K562 (cell line): ENCODE measurements at regions not wholly inside any gene's neighbourhood (a gene's known extent, or its start where the extent isn't known, plus 50 kb on each side); places are given as distances from the start of the nearest gene placed in this dataset.

Experiments
- ATAC-seq: fragments of 200-7000 bp; cut with Tn5 transposase; 3 replicates; pipeline ENCODE4 v1.9.1; 2020; ENCODE audit warnings: moderate library complexity
- BruUV-seq: library from RNA; stranded (reverse); fragments of 400-500 nt; replicated peaks from 2 replicates; lab custom pipeline; 2021; lab: Mats Ljungman, UMichigan
- CTCF ChIA-PET: fragments of 300-600 bp; formaldehyde crosslinking; extraction: SDS; loops from one replicate; lab custom pipeline; 2021; ENCODE audit warnings: low intra/inter-chr PET ratio; lab: Yijun Ruan, JAX
- POLR2A ChIA-PET: fragments of 300-600, 350-650 bp; sonication (Branson Sonifier 250); formaldehyde crosslinking; extraction: SDS; loops from one replicate; lab custom pipeline; 2021; ENCODE audit warnings: antibody characterized with exemption, inconsistent platforms; lab: Yijun Ruan, JAX
- DNase-seq, 4 experiments: peaks; one replicate each; pipeline versions ENCODE4 v3.0.0 to v3.0.0-alpha.2; 2011 to 2018; ENCODE audit warnings: low spot score in 3 of 4, mixed read lengths in 3 of 4; ENCODE audit errors: extremely low read depth in 1 of 4
- FAIRE-seq: peaks from 2 replicates; lab custom pipeline; 2011; peaks lifted over from hg19 to GRCh38; lab: Jason Lieb, UNC
- H2AFZ ChIP-seq: 2 replicates; pipeline ENCODE4 v1.6.0; 2011; ENCODE audit warnings: low read depth, low read length, control low read depth, inconsistent platforms
- H3K27ac ChIP-seq: fragments of 200-600 bp; 3 replicates; pipeline ENCODE4 v1.8.0; 2011; ENCODE audit warnings: low read depth, mild to moderate bottlenecking, control low read depth, inconsistent platforms, low read length, moderate library complexity, mixed read lengths; ENCODE audit errors: extremely low read depth
- H3K27me3 ChIP-seq, 2 experiments: fragments of 300-600 bp in 1 of 2; 2 replicates in 1 of 2; 3 replicates in 1 of 2; pipeline versions ENCODE4 v1.6.0 to v1.8.0; 2011; ENCODE audit warnings: inconsistent platforms in 2 of 2, low read length in 2 of 2, mild to moderate bottlenecking in 1 of 2, mixed read lengths in 1 of 2, moderate library complexity in 1 of 2; ENCODE audit not compliant: control insufficient read depth in 2 of 2, insufficient read depth in 2 of 2
- H3K36me3 ChIP-seq: fragments of 300-600 bp; 3 replicates; pipeline ENCODE4 v1.8.0; 2011; ENCODE audit warnings: mild to moderate bottlenecking, low read length, inconsistent platforms; ENCODE audit not compliant: control insufficient read depth, insufficient read depth
- H3K4me1 ChIP-seq, 2 experiments: fragments of 200-600 bp in 1 of 2; replicated peaks in 1 of 2; 2 replicates in 1 of 2; 3 replicates in 1 of 2; pipeline versions ENCODE4 v1.5.1 to v1.8.0; 2011; ENCODE audit warnings: inconsistent platforms in 2 of 2, low read length in 2 of 2, mild to moderate bottlenecking in 1 of 2, mixed read lengths in 1 of 2, moderate library complexity in 1 of 2; ENCODE audit not compliant: control insufficient read depth in 2 of 2, insufficient read depth in 2 of 2
- H3K4me2 ChIP-seq: 2 replicates; pipeline ENCODE4 v1.6.1; 2011; ENCODE audit warnings: low read length, control low read depth, inconsistent platforms, mixed read lengths; ENCODE audit not compliant: insufficient read depth
- H3K4me3 ChIP-seq: fragments of 200-600 bp; sonication (generic), shearing (Covaris generic); 2 replicates; pipeline ENCODE4 v1.5.1; 2016; ENCODE audit warnings: control low read depth, inconsistent platforms
- H3K79me2 ChIP-seq: fragments of 200-600 bp; 3 replicates; pipeline ENCODE4 v1.8.0; 2011; ENCODE audit warnings: low read length, inconsistent platforms; ENCODE audit not compliant: control insufficient read depth, insufficient read depth
- H3K9ac ChIP-seq, 2 experiments: 2 replicates each; pipeline versions ENCODE4 v1.6.0 to v1.6.1; 2011; ENCODE audit warnings: low read depth in 2 of 2, low read length in 2 of 2, control low read depth in 1 of 2, inconsistent platforms in 1 of 2, mild to moderate bottlenecking in 1 of 2, mixed read lengths in 1 of 2; ENCODE audit not compliant: insufficient read depth in 1 of 2
- H3K9me1 ChIP-seq: one replicate; pipeline ENCODE4 v1.6.0; 2011; ENCODE audit warnings: inconsistent platforms, mild to moderate bottlenecking, low read length, moderate library complexity; ENCODE audit not compliant: control insufficient read depth, insufficient read depth
- H3K9me3 ChIP-seq: replicated peaks from 2 replicates; pipeline ENCODE4 v1.5.1; 2011; ENCODE audit warnings: low read depth, low read length, inconsistent platforms; ENCODE audit not compliant: control insufficient read depth, insufficient read depth
- H4K20me1 ChIP-seq: replicated peaks from 2 replicates; pipeline ENCODE4 v1.6.1; 2011; ENCODE audit warnings: low read length, inconsistent platforms, mixed read lengths; ENCODE audit not compliant: control insufficient read depth, insufficient read depth
- EP400 ChIP-seq: fragments of 450-650 bp; IDR thresholded peaks from 2 replicates; pipeline ENCODE4 v1.6.1; 2017; ENCODE audit warnings: antibody characterized with exemption, mild to moderate bottlenecking, moderate library complexity
- GTF2F1 ChIP-seq: IDR thresholded peaks from 2 replicates; pipeline ENCODE4 v1.6.1; 2011; ENCODE audit warnings: low read depth, low read length, improper control_type of control experiment
- NFE2L1 ChIP-seq: fragments of 450-650 bp; IDR thresholded peaks from 2 replicates; pipeline ENCODE4 v1.6.1; 2016; ENCODE audit warnings: missing genetic modification characterization, low read depth, mild to moderate bottlenecking, missing compliant biosample characterization, moderate library complexity, borderline replicate concordance
- SP1 ChIP-seq: sonication (generic); formaldehyde crosslinking; IDR thresholded peaks from 2 replicates; pipeline ENCODE4 v1.8.1; 2022; ENCODE audit warnings: mild to moderate bottlenecking, missing genetic modification reagents
- SPI1 ChIP-seq: IDR thresholded peaks from 2 replicates; pipeline ENCODE4 v1.6.1; 2011; ENCODE audit warnings: low read depth, low read length, control low read depth, borderline replicate concordance
- SRSF7 ChIP-seq: fragments of 200-400 bp; formaldehyde crosslinking; optimal IDR thresholded peaks from 2 replicates; pipeline ENCODE3; 2017; ENCODE audit warnings: mild to moderate bottlenecking, low read depth, low read length
- TAF9B ChIP-seq: fragments of 450-650 bp; IDR thresholded peaks from 2 replicates; pipeline ENCODE4 v1.6.1; 2018; ENCODE audit warnings: mild to moderate bottlenecking; ENCODE audit not compliant: partially characterized antibody
- TBP ChIP-seq: optimal IDR thresholded peaks from 2 replicates; pipeline ENCODE3; 2011; ENCODE audit warnings: low read depth, low read length, improper control_type of control experiment
- TEAD2 ChIP-seq: fragments of 450-650 bp; IDR thresholded peaks from 2 replicates; pipeline ENCODE4 v1.6.1; 2016; ENCODE audit warnings: missing genetic modification characterization, control low read depth, missing compliant biosample characterization
- ZNF41 ChIP-seq: fragments of 250-450 bp; sonication (Bioruptor Pico); conservative IDR thresholded peaks from 2 replicates; pipeline ENCODE4 v1.4.0; 2020; ENCODE audit warnings: mild to moderate bottlenecking
- ZNF764 ChIP-seq: fragments of 250-450 bp; sonication (Bioruptor Pico); IDR thresholded peaks from 2 replicates; pipeline ENCODE4 v1.4.0; 2020; ENCODE audit warnings: low read depth, mild to moderate bottlenecking, moderate library complexity
- WGBS: fragments of 100-300 bp; shearing (Covaris generic); methylation state at CpG from one replicate; pipeline ENCODE4 v1.1.6; 2016; ENCODE audit warnings: low coverage, mixed read lengths; ENCODE audit not compliant: insufficient coverage; ENCODE audit errors: missing lambda C conversion rate; 5-methylcytosine and 5-hydroxymethylcytosine counted together
- in situ Hi-C: fragments of 300-500 bp; cut with MboI; formaldehyde crosslinking; loops from 4 replicates; pipeline ENCODE4 v1.15.0; 2018; ENCODE audit warnings: inconsistent platforms, mixed read lengths
- intact Hi-C: fragments of 100-400 bp; cut with micrococcal nuclease; formaldehyde crosslinking; loops from 2 replicates; pipeline ENCODE4 v1.14.2; 2022
- TF ChIP-seq, protein P1 (sequence below): fragments of 450-650 bp; formaldehyde crosslinking; IDR thresholded peaks from 2 replicates; pipeline ENCODE4 v1.4.0; 2020; ENCODE audit warnings: mild to moderate bottlenecking, moderate library complexity
- TF ChIP-seq, protein P2 (sequence below): fragments of 450-650 bp; formaldehyde crosslinking; IDR thresholded peaks from 2 replicates; pipeline ENCODE4 v1.4.0; 2020; ENCODE audit warnings: mild to moderate bottlenecking, moderate library complexity

DNA sequence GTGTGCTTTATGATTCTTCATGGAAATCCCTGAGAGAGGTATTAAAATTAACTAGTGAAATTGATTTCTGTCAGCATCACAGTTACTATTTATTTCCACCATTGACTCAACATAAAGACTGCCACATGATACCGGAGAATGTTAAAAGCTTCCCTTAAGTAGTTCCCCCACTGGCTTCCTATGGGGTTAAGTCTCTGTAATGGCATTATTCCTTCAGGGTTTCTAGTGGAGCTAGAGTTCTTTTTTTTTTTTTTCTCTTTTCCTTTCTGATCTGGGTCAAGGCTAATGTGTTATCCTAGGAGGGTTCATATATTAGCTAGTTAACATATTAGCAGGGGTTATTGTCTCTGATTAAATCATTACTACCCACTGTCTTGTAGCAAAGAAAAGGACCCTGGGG is 1919.1 kb upstream of the PIK3C3 start:
- Histone ChIP-seq H4K20me1 (no peaks in the 10 kb centered on the region), H2AFZ (no peak overlapping the region), H3K4me2 (no peak overlapping the region), H3K4me3 (no peak overlapping the region), H3K9ac (no peak overlapping the region), H3K36me3 (no peaks in the 10 kb centered on the region), H3K27me3 (no peaks in the 10 kb centered on the region), H3K9me3 (0 out of 2 replicates have a peak, but pooled peaks cover 3% of the 10 kb centered on the region), H3K4me1 (no peaks in the 10 kb centered on the region), H3K79me2 (no peaks in the 10 kb centered on the region), H3K27ac (no peak overlapping the region), H3K9me1 (no peaks in the 10 kb centered on the region)
- in situ Hi-C loops (no loop called here), intact Hi-C loops (no loop called here)
- BruUV-seq: no TSS peak
- DNase-seq (no peak), FAIRE-seq (no peak), ATAC-seq (no peak)
- POLR2A ChIA-PET: no interaction called here
- 0% methylated on average over 1 of the region's 1 CpG for WGBS
- TF ChIP-seq NFE2L1 (tag) (no peak), ZNF764 (CRISPR knock-in tag) (no peak), SP1 (CRISPR knock-in tag) (no peak), GTF2F1 (no peak)
- TF ChIP-seq, all 486 proteins: peak for 0
- CTCF ChIA-PET: no interaction called here

DNA sequence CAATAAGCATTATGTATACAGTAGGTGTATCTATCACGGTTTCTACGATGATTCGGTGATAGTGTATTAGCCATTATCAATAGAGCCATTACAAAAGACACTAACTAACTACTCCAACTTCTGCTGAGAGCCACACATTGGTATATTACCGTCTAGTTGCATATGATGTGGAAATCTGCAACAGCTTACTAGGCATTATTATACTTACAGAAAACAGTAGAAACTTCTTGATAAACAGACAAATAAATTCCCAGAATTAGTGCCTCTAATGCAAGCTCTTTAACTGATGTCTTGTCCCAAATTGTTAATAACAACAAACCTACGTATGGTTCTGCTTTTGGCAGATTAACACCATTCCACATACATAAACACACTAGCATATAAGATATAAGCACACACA is 1923.0 kb upstream of the PIK3C3 start:
- no TSS peak for BruUV-seq
- Histone ChIP-seq H3K36me3 (no peaks in the 10 kb centered on the region), H4K20me1 (no peaks in the 10 kb centered on the region), H3K4me3 (no peak overlapping the region), H3K9ac (no peak overlapping the region), H3K27ac (no peak overlapping the region), H3K4me1 (no peaks in the 10 kb centered on the region), H3K4me2 (no peak overlapping the region), H3K9me3 (0 out of 2 replicates have a peak, but pooled peaks cover 3% of the 10 kb centered on the region), H2AFZ (no peak overlapping the region), H3K27me3 (no peaks in the 10 kb centered on the region), H3K79me2 (no peaks in the 10 kb centered on the region), H3K9me1 (no peaks in the 10 kb centered on the region)
- intact Hi-C loops: no loop called here
- ChIA-PET CTCF (no interaction called here), POLR2A (no interaction called here)
- no peak for DNase-seq
- WGBS: 2% methylated on average over 5 of the region's 5 CpGs
- no peak for ATAC-seq
- no peak for FAIRE-seq
- in situ Hi-C loops: no loop called here
- TF ChIP-seq SPI1 (no peak), ZNF41 (CRISPR knock-in tag) (no peak), EP400 (no peak), TAF9B (no peak), SRSF7 (no peak), TBP (no peak), TEAD2 (tag) (no peak)
- TF ChIP-seq, protein P1, sequence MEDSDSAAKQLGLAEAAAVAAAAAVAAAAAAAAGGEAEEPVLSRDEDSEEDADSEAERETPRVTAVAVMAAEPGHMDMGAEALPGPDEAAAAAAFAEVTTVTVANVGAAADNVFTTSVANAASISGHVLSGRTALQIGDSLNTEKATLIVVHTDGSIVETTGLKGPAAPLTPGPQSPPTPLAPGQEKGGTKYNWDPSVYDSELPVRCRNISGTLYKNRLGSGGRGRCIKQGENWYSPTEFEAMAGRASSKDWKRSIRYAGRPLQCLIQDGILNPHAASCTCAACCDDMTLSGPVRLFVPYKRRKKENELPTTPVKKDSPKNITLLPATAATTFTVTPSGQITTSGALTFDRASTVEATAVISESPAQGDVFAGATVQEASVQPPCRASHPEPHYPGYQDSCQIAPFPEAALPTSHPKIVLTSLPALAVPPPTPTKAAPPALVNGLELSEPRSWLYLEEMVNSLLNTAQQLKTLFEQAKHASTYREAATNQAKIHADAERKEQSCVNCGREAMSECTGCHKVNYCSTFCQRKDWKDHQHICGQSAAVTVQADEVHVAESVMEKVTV: no peak
- TF ChIP-seq, protein P2, sequence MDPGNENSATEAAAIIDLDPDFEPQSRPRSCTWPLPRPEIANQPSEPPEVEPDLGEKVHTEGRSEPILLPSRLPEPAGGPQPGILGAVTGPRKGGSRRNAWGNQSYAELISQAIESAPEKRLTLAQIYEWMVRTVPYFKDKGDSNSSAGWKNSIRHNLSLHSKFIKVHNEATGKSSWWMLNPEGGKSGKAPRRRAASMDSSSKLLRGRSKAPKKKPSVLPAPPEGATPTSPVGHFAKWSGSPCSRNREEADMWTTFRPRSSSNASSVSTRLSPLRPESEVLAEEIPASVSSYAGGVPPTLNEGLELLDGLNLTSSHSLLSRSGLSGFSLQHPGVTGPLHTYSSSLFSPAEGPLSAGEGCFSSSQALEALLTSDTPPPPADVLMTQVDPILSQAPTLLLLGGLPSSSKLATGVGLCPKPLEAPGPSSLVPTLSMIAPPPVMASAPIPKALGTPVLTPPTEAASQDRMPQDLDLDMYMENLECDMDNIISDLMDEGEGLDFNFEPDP (CRISPR knock-in tag): no peak
